GM23248 (cell line): ENCODE measurements at regions not wholly inside any gene's neighbourhood (a gene's known extent, or its start where the extent isn't known, plus 50 kb on each side); places are given as distances from the start of the nearest gene placed in this dataset.

ENCODE experiments used
- DNase-seq: peaks from one replicate; pipeline ENCODE4 v3.0.0-alpha.2; 2015
- H2AFZ ChIP-seq: fragments of 200-600 bp; sonication (generic); 2 replicates; pipeline ENCODE4 v1.6.1; 2016; ENCODE audit warnings: antibody characterized with exemption
- H3F3A ChIP-seq: fragments of 200-600 bp; sonication (generic); 2 replicates; pipeline ENCODE4 v1.6.1; 2016; ENCODE audit warnings: mild to moderate bottlenecking, antibody characterized with exemption, mixed run types; ENCODE audit not compliant: insufficient read depth
- H3K27ac ChIP-seq: fragments of 200-600 bp; sonication (generic); 2 replicates; pipeline ENCODE4 v1.5.1; 2016; ENCODE audit warnings: mild to moderate bottlenecking
- H3K27me3 ChIP-seq: fragments of 200-600 bp; sonication (generic); replicated peaks from 2 replicates; pipeline ENCODE4 v1.6.1; 2016; ENCODE audit warnings: mild to moderate bottlenecking; ENCODE audit not compliant: insufficient read depth
- H3K36me3 ChIP-seq: fragments of 200-600 bp; sonication (generic); 2 replicates; pipeline ENCODE4 v1.6.1; 2016; ENCODE audit warnings: low read depth, mild to moderate bottlenecking
- H3K4me1 ChIP-seq: fragments of 200-600 bp; sonication (generic); 2 replicates; pipeline ENCODE4 v1.6.1; 2016; ENCODE audit warnings: mild to moderate bottlenecking; ENCODE audit not compliant: insufficient read depth
- H3K4me2 ChIP-seq: fragments of 200-600 bp; sonication (generic); one replicate; pipeline ENCODE4 v1.6.1; 2016; ENCODE audit warnings: mild to moderate bottlenecking; ENCODE audit not compliant: unreplicated experiment
- H3K4me3 ChIP-seq: fragments of 200-600 bp; sonication (generic); 2 replicates; pipeline ENCODE4 v1.5.1; 2016; ENCODE audit warnings: mild to moderate bottlenecking
- H3K79me2 ChIP-seq: fragments of 200-600 bp; sonication (generic); 2 replicates; pipeline ENCODE4 v1.6.1; 2016; ENCODE audit warnings: mild to moderate bottlenecking; ENCODE audit not compliant: insufficient read depth
- H3K9ac ChIP-seq: fragments of 200-600 bp; sonication (generic); 2 replicates; pipeline ENCODE4 v1.6.1; 2016; ENCODE audit warnings: mild to moderate bottlenecking
- H3K9me2 ChIP-seq: fragments of 200-600 bp; sonication (generic); 2 replicates; pipeline ENCODE4 v1.6.1; 2016; ENCODE audit warnings: mixed run types, mild to moderate bottlenecking, moderate library complexity; ENCODE audit not compliant: insufficient read depth
- H3K9me3 ChIP-seq: fragments of 200-600 bp; sonication (generic); one replicate; pipeline ENCODE4 v1.6.1; 2017; ENCODE audit warnings: low read depth
- H4K20me1 ChIP-seq: fragments of 200-600 bp; sonication (generic); 2 replicates; pipeline ENCODE4 v1.6.0; 2016; ENCODE audit not compliant: insufficient read depth
- EZH2 ChIP-seq: fragments of 200-600 bp; sonication (generic); IDR thresholded peaks from 2 replicates; pipeline ENCODE4 v1.6.1; 2018; ENCODE audit warnings: antibody characterized with exemption, mild to moderate bottlenecking; ENCODE audit not compliant: insufficient read depth, poor library complexity, severe bottlenecking
- EZH2phosphoT487 ChIP-seq: fragments of 200-600 bp; sonication (generic); IDR thresholded peaks from 2 replicates; pipeline ENCODE4 v1.6.1; 2018; ENCODE audit warnings: antibody characterized with exemption, moderate library complexity, mild to moderate bottlenecking, low read depth; ENCODE audit not compliant: insufficient read depth
- WGBS, 2 experiments: methylation state at CpG; one replicate each; pipeline ENCODE4 v1.1.6; 2015 to 2017; ENCODE audit warnings: low lambda C conversion rate in 2 of 2, low coverage in 1 of 2; ENCODE audit errors: missing lambda C conversion rate in 2 of 2; 5-methylcytosine and 5-hydroxymethylcytosine counted together
- in situ Hi-C: fragments of 300-500 bp; cut with MboI; formaldehyde crosslinking; loops from 2 replicates; pipeline ENCODE4 v1.15.0; 2020

DNA sequence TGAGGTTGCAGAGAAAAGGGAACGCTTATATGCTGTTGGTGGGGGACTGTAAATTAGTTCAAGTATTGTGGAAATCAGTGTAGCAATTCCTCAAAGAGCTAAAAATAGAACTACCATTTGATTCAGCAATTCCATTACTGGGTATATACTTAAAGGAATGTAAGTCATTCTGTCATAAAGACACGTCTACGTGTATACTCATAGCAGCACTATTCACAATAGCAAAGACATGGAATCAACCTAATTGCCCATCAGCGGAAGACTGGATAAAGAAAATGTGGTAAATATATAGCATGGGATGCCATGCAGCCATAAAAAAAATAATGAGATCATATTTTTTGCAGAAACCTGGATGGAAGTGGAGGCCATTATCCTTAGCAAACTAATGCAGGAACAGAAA lies 100.0 kb upstream of the NPSR1 start:
- no peak for DNase-seq
- WGBS, 2 experiments = 28 to 40% methylated on average over 4 of the region's 4 CpGs
- Histone ChIP-seq H3K27ac (no peak overlapping the region), H3K27me3 (no peaks in the 10 kb centered on the region), H3K79me2 (no peaks in the 10 kb centered on the region), H2AFZ (no peak overlapping the region), H3K36me3 (no peaks in the 10 kb centered on the region), H3K4me3 (no peak overlapping the region), H3K9me2 (no peaks in the 10 kb centered on the region), H3F3A (no peaks in the 10 kb centered on the region), H3K9ac (no peak overlapping the region), H4K20me1 (no peaks in the 10 kb centered on the region), H3K4me1 (no peaks in the 10 kb centered on the region), H3K4me2 (no peak overlapping the region), H3K9me3 (no peaks in the 10 kb centered on the region)
- in situ Hi-C loops = no loop called here
- no peak for TF ChIP-seq EZH2phosphoT487
- TF ChIP-seq EZH2 = no peak

DNA sequence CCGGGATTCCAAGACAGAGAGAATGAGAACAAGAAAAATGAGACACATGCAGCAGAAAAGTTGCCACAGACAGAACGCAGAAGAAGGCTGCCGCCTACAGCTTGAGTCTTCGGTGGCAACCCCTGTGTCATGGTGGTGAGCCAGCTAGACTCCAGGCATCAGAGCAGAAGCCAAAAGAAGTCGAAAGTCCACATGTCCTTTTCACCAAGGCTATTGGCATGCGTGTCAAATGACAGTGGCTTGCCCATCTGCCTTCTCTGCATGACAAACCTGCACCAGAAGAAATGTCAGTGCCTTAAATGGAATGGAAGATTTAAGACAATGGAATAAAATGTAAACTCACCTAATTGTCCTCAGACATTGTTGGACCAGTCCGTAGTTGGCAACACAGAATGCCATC lies 93.9 kb upstream of the NPSR1 start:
- no peak overlapping the region for H3K4me2 ChIP-seq
- no peaks in the 10 kb centered on the region for H3K4me1 ChIP-seq
- DNase-seq = no peak
- H3K36me3 ChIP-seq = no peaks in the 10 kb centered on the region
- no peak overlapping the region for H2AFZ ChIP-seq
- no peak overlapping the region for H3K27ac ChIP-seq
- TF ChIP-seq EZH2phosphoT487 (no peak), EZH2 (no peak)
- no peaks in the 10 kb centered on the region for H3K27me3 ChIP-seq
- no peaks in the 10 kb centered on the region for H3F3A ChIP-seq
- no peak overlapping the region for H3K9ac ChIP-seq
- in situ Hi-C loops = no loop called here
- no peak overlapping the region for H3K4me3 ChIP-seq
- H3K9me2 ChIP-seq = no peaks in the 10 kb centered on the region
- no peaks in the 10 kb centered on the region for H4K20me1 ChIP-seq
- no peaks in the 10 kb centered on the region for H3K9me3 ChIP-seq
- no peaks in the 10 kb centered on the region for H3K79me2 ChIP-seq
- 24 to 31% methylated on average over 7 of the region's 7 CpGs for WGBS, 2 experiments

DNA sequence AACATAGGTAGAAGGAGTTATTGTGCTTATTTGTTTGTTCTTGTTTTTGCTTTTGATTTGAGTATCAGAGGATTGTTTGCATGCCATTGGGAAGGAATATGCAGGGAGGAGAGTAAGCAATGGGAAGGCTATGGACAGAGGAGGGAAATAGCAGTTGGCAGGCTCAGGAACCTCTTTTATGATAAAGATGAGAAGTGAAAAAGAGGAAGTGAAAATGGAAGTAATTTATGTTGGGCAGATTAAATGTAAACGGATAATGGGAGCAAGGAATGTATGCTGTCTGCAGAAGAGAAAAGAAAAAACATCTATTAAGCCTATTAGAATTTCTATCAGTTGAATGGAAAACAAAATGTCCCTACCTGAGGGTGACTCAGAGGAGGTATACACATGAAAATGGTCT lies 90.1 kb upstream of the NPSR1 start:
- H3K9me2 ChIP-seq = no peaks in the 10 kb centered on the region
- H3K4me2 ChIP-seq = no peak overlapping the region
- H3F3A ChIP-seq = no peaks in the 10 kb centered on the region
- no peak overlapping the region for H2AFZ ChIP-seq
- no peak overlapping the region for H3K4me3 ChIP-seq
- no peaks in the 10 kb centered on the region for H4K20me1 ChIP-seq
- TF ChIP-seq EZH2phosphoT487 (no peak), EZH2 (no peak)
- no peak for DNase-seq
- H3K36me3 ChIP-seq = no peaks in the 10 kb centered on the region
- no peak overlapping the region for H3K9ac ChIP-seq
- no peaks in the 10 kb centered on the region for H3K79me2 ChIP-seq
- no peaks in the 10 kb centered on the region for H3K9me3 ChIP-seq
- H3K4me1 ChIP-seq = no peaks in the 10 kb centered on the region
- no peaks in the 10 kb centered on the region for H3K27me3 ChIP-seq
- in situ Hi-C loops = no loop called here
- WGBS, 2 experiments = 0 to 3% methylated on average over 1 of the region's 1 CpG
- H3K27ac ChIP-seq = no peak overlapping the region

DNA sequence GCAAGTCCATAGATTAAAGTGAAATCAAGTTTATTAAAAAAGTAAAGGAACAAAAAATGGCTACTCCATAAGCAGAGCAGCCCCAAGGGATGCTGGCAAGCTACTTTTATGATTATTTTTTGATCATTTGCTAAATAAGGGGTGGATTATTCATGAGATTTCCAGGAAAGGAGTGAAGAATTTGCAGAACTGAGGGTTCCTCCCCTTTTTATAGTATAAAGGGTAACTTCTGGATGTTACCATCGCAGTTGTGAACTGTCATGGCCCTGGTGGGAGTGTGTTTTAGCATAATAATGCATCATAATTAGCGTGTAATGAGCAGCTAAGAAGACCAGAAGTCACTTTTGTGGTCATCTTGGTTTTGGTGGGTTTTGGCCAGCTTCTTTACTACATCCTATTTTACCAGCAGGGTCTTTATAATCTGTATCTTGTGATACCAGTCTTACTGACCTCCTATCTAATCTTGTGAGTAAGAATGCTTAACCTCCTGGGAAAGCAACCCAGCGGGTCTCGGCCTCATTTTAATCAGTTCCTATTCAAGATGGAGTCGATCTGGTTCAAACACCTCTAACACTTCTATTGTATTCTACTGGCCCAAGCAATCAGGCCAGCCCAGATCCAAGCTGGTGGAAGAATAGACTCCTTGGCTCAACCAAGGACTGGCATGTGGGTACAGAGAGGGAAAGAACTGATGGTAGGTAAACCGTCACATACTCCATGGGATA lies 87.9 kb upstream of the NPSR1 start:
- no peak overlapping the region for H3K4me2 ChIP-seq

More for the DNA sequence above, 87.9 kb upstream of the NPSR1 start:
- H3K4me3 ChIP-seq = no peak overlapping the region
- H3K79me2 ChIP-seq = no peaks in the 10 kb centered on the region
- TF ChIP-seq EZH2 (no peak), EZH2phosphoT487 (no peak)
- H4K20me1 ChIP-seq = no peaks in the 10 kb centered on the region
- H3K27ac ChIP-seq = no peak overlapping the region
- no peaks in the 10 kb centered on the region for H3F3A ChIP-seq
- H3K9me2 ChIP-seq = no peaks in the 10 kb centered on the region
- H3K9ac ChIP-seq = no peak overlapping the region
- no peak overlapping the region for H2AFZ ChIP-seq
- no peaks in the 10 kb centered on the region for H3K27me3 ChIP-seq
- no peaks in the 10 kb centered on the region for H3K9me3 ChIP-seq
- in situ Hi-C loops = no loop called here
- WGBS, 2 experiments = 25 to 35% methylated on average over 6 of the region's 6 CpGs
- no peaks in the 10 kb centered on the region for H3K36me3 ChIP-seq
- H3K4me1 ChIP-seq = no peaks in the 10 kb centered on the region
- DNase-seq = no peak
